Activated CD4-positive, alpha-beta T cell treated with anti-CD3 and anti-CD28 coated beads, Interleukin-2, amount 50 U/mL, for 4 hours (primary cell): ENCODE measurements at regions not wholly inside any gene's neighbourhood (a gene's known extent, or its start where the extent isn't known, plus 50 kb on each side); places are given as distances from the start of the nearest gene placed in this dataset.

Experiments used
- DNase-seq, 2 experiments: peaks; one replicate each; pipeline ENCODE4 v3.0.0-alpha.2; 2020

DNA sequence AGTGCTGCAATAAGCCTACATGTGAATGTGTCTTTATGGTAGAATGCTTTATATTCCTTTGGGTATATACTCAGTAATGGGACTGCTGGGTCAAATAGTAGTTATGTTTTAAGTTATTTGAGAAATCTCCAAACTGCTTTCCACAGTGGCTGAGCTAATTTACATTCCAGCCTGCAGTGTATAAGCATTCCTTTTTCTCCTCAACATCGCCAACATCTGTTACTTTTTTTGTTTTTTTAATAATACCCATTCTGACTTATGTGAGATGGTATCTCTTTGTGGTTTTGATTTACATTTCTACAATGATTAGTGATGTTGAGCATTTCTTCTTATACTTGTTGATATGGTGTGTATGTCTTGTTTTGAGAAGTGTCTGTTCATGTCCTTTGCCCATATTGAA is 1186.2 kb downstream of the BCL11B start:
- DNase-seq: no peak

DNA sequence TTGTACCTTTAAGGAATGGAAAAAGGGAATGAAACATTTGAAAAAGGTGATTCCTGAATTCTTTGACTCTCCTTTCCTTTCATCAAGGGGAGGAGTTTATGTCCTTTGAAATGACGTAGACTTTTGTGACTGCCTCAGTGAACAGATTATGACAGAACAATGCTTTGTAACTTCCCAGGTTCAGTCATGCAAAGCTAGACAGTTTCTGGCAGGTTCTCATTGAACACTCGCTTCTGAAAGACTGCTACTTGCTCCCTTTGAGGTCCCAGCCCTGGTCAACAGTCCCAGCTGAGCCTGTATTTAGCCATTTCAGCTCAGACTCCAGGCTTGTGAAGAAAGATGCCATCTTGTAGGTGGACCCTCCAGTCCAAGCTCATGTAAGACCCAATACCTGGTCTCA is 1178.9 kb downstream of the BCL11B start:
- DNase-seq: no peak

DNA sequence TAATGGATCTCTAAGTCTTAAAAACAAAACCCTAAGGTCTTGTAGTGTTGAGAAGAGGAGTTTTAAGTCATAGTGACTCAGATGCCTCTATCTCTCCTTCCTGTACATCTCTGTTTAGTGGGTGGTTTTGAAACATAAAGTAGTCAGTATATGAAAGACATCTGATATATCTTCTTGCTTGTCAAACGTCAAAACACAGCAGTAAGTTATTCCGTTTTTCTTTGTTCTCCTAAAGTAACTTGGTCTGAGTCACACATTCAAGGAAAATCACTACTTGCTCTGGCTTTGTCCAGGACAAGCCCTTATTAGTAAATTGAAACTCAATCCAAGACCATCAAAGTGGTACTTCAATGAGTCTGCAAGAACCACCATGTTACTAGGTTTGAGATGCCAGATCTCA is 1172.5 kb downstream of the BCL11B start:
- DNase-seq: no peak

DNA sequence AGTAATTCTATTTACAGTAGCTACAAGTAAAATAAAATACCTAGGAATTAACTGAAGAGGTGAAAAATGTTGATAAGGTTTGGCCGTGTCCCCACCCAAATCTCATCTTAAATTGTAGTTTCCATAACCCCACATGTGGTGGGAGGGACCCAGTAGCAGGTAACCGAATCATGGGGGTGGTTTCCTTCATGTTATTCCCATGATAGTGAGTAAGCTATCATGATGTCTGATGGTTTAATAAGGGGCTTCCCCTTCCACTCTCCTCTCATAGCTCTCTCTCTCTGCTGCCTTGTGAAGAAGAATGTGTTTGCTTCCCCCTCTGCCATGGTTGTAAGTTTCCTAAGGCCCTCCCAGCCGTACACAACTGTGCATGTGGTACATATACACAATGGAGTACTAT is 1170.7 kb downstream of the BCL11B start:
- no peak for DNase-seq

DNA sequence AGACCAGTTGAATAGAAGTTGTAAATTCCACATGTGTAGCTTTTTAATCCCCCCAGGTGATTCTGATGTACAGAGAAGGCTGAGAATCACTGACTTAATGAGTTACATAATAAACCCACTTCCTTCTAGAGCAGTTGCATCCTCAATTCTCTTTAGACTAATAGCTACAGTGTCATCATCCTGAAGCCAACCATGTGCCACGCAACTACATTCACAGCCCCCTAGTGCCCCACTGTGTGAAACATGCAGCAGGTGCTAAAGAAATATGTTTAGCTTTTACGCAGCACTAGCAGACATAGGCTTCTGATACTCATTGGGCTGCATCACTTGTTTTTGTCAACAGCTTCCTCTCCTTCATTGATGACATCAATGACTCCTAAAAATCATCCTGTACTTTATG is 1168.3 kb downstream of the BCL11B start:
- no peak for DNase-seq

DNA sequence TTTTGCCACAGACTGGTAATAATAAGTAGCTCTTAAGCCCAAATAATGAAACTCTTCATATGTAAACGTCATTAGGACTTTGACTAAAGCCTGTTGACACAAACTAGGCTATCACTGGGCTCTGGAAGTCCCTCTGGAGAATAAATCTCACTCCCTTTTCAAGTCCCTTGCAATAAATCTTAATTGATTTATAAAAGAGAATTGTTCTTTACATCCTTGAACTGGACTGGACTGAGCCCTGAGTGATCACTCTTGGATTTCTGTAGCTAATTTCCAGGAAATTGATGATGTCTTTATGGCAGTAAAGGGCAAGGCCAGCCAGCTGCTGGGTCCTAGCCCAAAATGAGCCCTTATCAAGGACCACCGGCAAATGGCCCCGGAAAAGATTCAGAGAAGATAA is 1162.7 kb downstream of the BCL11B start:
- no peak for DNase-seq

DNA sequence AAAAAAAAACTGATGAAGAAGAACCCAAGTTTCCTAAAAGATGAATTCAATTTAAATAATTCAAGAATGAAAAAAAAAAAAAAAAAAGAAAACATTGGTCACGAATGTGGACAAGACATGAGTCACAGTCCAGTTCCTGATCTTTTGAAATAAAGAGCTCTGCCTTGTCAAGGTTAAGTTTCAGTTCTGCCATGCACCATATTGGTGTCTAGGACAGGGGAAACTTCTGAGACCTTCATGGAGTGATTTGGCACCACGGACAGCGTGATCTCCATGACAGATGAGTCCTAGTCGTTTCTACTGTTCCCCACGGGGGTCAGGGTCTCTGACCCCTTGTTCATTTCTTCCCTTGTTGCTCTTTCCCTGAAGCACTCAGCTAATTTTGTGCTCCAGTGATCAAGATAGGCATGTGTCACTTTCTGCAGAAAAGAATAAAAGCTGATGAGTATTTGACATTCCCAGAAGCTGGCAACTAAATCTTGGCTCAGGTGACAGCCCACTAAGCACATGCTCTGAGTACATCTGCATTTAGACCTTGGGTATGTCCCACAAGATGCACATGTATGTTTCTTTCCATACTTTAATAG is 1159.7 kb downstream of the BCL11B start:
- no peak for DNase-seq

DNA sequence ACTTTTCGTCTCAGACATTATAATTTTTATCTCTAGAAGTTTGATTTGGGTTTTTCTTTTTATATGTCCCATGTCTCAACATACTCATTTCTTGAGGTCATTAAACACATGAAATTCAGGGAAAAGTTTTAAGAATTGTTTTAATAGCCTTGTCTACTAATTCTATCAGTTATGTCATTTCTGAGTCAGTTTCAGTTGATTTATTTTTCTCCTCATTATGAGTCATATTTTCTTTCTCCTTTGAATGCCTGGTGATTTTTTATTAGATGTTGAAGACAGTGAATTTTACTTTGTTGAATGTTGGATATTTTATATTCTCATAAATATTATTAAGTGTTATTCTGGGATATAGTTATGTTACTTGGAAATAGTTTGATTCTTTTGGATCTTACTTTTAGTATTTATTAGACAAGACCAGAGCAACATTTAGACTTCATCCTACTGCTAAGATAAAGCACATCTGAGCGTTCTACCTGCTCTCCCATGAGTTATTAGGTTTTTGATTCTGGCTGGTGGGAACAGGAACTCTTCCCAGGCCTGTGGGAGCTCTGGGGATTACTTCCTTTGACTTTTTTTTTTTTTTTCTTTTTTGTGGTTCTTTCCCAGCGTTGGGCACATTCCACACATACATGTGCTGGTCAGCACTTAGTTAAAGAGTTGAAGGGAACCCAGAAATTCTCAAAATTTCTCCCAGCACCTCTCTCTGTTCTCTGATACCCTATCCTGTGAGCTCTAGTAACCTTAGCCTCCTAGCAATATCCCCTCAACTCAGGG is 1157.7 kb downstream of the BCL11B start:
- no peak for DNase-seq

DNA sequence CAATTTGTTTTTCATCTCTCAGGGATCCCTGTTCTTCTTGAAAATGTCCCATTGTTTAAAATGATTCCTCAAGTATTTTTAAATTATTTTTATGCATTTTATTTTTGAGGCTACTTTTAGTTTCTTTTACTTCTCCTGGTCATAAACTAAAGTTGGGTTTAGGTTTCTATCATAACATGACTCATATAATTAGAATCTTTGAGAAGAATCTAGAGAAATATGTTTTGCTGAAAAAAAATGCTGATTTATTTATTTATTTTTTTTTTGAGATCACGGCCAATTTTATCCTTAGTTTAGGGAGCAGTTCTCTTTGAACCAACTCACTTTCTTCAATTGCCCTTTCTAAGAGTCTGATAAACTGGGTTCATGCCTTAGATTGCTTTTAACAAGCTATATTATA is 1157.1 kb downstream of the BCL11B start:
- DNase-seq: no peak

DNA sequence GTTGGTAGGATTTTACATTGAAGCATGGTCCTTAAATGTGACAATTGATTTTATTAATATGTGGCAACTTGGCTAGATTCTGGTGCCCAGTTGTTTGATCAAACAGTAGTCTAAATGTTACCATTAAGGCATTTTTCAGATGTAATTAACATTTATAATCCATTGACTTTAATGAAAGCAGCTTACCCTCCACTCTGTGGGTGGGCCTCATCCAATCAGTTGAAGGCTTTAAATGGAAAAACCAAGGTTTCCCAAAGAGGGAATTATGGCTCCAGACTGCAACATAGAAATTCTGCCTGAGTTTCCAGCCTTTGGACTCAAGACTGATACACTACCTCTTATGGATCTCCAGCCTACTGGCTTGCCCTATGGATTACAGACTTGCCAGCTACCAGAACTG is 1153.2 kb downstream of the BCL11B start:
- no peak for DNase-seq

DNA sequence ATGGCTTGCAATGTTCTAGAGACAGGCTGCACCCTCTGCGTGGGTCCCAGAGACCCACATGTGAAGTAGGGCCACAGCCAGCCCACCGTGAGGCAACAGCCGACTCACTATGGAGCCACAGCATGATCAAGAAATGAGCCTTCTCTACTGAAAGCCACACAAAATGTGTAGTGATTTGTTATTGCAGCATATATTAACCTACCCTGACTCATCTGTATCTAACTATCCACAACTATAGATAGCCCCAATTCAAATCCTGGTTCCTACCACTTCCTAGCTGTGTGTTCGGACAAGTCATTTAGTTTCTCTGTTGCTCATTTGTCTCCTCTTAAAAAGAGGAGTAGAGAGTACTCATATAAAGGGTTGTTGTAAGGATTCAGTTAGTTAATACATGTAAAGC is 1152.3 kb downstream of the BCL11B start:
- DNase-seq: no peak

DNA sequence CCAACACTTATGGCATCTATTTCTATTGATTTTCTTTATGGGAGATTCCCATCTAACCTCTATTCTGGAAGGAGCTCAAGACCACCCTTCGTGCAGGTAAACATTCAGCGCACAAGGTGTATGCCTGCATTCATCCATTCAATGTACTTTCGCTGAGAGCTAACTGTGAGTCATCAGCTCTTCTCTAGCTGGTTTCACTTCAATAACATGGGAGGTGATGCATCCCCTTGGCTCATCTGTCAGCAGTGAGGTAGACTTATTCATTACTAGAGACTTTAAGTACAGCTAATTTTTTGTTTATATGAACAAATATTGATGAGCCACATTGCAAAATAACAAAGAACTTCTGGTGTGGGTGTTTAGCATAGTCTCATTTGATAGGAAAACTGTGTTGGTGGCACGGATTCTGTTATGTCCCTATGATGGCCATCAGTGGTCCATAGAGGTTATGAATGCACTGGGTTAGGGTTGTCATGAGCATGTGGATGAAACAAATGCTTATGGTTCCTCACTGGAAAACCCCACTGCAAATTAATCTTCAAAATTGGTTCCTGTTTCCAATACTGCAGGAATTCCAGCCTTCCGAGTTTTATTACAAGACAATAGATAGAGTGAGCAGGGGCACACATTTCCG is 1151.0 kb downstream of the BCL11B start:
- DNase-seq: no peak

DNA sequence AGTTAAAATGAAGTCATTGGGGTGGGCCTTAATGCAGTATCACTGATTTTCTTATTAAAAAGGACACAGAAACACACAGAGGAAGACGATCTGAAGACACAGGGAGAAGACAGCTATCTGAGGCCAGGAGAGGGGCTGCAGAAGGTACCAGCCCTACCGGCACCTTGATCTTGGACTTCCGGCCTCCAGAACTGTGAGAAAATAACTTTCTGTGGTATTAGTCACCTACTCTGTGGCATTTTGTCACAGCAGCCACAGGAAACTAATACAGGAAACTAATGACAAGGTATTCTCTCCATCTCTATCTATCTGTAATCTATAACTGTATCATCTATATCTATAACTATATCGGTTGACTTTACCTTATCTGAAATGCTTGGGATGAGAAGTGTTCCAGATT is 1149.5 kb downstream of the BCL11B start:
- no peak for DNase-seq

DNA sequence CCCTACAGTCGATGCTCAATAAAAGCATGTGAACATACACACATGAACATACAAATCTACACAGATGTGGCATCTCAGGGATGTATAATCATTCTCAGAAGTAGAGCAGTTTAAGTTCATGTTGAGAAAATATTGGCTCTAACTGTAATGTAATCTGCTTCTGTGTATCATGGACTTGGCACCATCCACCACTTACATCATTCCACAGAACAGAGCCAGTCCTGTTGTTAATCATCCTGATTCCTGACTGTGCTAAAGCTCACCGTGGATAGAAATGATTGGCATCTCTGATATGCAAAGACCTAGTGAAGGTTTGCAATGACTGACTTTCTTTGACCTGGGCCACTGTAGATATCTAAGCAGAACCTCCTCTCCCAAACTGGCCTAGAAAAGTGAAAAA is 1141.3 kb downstream of the BCL11B start:
- no peak for DNase-seq

DNA sequence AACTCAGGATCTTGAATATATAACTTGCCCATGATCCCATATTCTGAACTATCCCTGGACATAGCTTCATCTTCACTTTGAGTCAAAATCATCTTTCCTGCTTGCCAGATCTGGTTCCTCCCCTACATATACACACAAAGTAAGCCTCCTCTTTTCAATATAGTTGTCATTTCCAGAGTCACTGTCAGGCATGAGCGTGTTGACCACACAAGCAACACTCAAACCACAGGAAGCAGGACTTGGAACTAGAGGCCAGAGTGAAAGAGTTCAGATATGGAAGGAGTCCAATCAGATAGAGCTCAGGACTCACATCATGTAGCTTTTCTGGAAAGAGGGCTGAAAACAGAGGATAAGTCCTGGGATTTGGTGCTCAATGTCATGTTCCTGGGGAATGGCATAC is 1140.6 kb downstream of the BCL11B start:
- no peak for DNase-seq

DNA sequence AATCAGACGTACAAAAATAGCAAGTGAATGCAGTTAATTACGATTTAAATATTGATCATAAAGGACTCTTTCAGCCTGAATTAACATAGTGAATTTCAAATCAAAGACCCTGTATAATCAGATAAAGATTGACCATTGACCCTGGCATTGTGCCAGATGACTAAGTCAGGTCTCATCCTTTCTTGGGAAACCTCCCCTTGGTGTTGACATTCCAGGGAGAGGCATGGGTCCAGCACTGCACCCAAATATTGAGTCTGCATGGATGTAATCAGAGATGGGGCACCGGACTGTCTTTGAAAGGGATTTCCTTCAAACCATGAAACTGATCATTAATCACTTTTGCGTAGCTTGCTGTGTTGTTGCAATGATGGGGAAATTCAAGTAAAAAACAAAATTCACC is 1138.2 kb downstream of the BCL11B start:
- DNase-seq: no peak

DNA sequence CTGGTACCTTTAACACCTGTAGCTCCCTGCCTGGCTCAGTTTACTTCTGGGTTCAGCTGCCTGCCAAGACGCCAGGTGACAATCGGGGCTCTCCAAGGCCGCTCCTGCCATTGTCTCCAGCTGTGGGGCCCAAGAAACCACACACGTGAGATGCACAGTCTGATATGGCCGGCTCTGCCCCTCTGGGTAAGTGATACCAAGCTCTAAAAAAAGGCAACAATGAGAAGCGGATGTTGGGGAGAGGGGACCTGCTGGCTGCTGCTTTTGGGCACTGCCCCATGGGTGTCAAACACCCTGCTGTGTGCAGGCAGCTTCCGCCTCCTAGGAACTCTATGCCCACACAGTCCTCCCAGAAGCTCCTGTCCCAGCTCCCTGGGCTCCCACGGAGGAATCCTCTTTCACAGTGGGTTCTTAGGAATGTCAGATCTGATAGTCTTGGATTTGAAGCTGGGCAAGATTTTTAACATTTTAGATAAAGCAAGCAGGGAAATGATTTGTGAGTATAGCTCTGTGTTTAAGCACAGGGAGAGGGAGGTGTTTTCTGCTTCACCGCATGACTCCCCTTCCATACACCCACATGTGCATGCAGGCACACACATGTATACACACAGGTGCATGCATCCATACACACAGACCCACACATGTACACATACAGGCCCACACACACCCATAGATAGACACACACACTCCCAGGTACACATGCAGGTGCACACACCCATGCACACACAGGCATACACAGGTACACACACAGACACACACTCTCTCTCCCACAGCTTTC is 1135.8 kb downstream of the BCL11B start:
- DNase-seq: no peak

DNA sequence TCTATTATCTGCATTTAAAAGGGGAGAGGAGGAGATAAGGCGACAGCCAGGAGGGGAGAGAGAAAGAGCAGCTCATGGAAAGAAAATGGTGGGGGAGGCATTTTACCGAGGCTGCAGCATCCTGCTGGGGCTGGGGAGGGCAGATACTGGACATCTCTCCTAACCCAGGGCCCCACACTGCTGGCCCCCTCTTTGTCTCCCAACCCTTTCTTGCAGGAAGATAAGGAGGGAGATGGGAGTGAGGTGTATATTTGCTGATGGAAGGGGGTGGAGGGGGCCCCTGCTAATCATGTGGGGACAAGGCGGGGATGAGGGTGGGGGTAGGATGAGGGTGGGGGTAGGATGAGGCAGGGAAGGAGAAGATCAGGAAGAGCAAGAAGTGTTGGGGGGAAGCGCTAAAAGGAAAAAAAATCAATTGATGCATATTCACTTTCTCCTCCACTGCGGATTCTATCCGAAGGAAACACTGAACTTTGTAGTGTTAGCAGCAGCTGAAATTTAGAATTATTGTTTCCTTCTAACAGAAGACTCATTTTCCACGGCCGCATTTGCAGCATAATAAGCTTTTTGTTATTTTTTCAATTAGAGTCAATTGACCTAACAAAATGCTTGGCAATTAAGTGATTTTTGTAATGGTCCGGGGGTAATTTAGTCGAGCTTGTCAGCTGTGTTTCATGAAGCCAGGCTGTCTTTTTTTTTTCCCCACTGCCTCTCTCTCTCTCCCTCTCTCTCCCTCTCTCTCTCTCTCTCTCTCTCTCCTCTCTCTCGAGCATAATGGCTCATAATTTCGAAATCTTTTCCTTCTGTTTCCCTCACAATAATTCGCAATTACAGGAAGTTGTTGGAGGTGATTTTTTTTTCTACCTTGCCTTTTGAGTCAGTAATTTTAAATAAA is 1134.6 kb downstream of the BCL11B start:
- no peak for DNase-seq

DNA sequence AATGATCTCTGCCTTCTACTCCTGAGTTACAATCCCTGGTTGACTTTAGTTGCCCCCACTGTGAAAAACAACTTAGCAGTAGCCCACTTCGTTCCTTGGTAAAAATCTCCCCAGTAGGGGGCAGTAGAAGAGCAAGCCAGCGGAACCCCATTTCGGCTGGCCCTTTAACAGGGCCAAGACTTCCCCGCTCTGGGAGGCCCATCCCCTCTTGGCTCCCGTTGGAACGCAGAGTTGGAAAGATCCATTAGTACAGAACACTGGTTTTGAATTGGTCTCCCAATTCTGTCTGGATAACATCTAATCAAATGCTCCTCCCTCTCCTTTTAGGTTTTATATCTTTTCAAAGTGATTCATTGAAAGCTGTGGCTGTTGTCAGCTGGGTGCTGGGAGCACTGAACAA is 1133.3 kb downstream of the BCL11B start:
- DNase-seq: peak; percentile 51 to 56

DNA sequence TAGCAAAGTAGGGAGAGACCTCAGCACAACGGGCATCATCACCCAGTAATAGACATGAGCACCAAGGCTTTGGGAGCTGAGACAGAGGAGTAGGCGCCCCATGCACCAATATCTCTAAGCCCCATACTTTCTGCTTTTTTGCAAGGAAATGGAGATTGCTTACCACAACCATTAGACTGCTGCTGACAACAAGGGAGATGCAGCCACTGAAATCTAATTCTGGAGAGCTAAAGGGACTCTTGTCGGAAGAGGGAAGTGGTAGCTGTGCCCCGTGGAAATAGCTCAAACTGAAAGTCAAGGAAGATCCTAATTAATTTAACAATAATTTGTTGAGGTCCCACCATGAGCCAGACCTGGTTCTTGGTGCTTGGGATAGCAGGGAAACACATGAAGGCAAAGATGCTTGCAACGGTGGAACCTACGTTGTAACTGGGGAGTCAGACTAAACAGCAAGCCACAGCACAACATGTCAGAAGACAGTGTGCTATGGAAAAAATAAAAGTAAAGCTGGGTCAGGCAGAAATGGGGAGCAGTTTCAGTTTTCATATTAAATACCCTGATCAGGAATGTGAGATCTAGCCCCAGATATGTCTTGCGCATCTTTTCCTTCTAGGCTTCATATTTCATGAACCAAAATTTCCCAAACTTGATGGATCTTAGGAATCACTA is 1131.0 kb downstream of the BCL11B start:
- no peak for DNase-seq

DNA sequence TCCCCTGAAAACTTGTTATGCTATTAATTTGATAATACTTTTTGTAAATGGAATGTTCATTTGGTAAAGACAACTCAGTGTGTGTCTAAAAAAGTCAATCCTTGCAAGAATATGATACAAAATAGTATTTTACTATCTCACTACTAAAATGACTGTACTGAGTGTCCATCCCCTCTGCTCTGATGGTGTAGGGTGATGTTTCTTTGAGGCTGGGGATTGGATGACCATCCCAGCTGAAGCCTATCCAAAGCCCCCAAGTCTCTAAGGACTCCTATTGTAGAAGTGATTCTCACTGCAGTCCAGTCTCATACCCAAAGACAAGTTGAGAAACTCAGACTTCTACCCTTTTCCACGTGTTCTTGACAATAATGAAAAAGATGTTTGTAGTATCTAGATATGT is 1128.4 kb downstream of the BCL11B start:
- DNase-seq: no peak

DNA sequence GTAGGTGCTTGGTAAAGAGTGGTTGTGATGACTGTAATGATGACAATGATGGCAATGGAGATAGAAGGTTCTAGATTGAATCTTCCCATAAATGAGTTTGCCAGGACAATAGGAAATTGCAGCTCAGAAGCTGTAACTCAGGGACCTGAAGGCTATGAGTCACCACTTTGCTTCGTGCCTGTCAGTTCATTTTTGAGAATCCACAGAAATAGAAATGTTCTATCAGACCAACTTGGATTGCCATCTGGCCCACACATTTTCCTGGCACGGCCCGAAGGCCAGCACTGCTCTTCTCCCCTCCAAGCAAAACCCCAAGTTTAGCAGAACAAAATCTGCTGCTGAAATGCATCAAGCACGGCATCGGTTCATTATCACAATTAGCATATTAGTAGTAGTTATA is 1127.0 kb downstream of the BCL11B start:
- DNase-seq: no peak
